HG03175 (cell line): ENCODE measurements at regions not wholly inside any gene's neighbourhood (a gene's known extent, or its start where the extent isn't known, plus 50 kb on each side); places are given as distances from the start of the nearest gene placed in this dataset.
"Not testable (repeated sequence)": the region's sequence is repeated elsewhere in the genome, so short reads cannot be mapped to it uniquely, and the experiment has no call there.

Source experiments
- ATAC-seq: cut with Tn5 transposase; IDR thresholded peaks from one replicate; pipeline ENCODE4 v1.9.1; 2021; ENCODE audit warnings: mild to moderate bottlenecking, moderate library complexity; ENCODE audit not compliant: unreplicated experiment

GRCh38 chr12:71385155-71385554 lies 54.4 kb upstream of the LGR5 start:
- ATAC-seq: no peak

GRCh38 chr12:71376711-71377355 lies 62.8 kb upstream of the LGR5 start:
- ATAC-seq: not testable (repeated sequence)

DNA sequence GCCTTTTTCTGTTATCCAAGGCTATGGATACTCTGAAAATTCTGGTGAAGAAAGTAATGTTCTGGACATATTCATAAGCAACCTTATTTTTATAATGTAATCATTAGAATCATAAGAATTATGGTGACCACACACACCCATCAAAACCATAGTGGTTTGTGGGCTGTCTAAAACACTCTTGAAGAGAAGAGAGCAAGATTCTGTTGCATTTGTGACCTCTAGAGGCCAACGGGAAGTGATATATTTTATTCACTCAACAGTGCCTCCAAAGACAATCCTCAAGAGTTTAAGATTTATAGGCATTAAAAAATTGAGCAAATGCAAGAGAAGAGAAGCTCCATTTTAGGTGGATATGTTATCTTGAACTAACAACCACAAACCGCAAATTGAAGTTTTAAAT lies 68.5 kb upstream of the LGR5 start:
- ATAC-seq: no peak

DNA sequence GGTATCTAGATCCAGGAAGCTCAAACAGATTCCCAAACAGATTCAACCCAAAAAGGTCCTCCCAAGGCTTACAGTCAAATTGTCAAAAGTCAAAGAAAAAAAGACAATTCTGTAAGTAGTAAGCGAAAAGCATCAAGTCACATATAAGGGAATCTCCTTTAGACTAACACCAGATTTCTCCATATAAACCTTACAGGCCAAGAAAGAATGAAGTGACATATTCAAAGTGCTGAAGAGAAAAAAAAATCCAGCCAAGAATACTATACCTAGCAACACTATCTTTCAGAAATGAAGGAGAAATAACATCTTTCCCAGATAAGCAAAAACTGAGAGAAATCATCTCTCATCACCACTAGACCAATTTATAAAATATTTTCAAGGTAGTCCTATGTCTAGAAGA lies 79.6 kb upstream of the LGR5 start:
- ATAC-seq: no peak

DNA sequence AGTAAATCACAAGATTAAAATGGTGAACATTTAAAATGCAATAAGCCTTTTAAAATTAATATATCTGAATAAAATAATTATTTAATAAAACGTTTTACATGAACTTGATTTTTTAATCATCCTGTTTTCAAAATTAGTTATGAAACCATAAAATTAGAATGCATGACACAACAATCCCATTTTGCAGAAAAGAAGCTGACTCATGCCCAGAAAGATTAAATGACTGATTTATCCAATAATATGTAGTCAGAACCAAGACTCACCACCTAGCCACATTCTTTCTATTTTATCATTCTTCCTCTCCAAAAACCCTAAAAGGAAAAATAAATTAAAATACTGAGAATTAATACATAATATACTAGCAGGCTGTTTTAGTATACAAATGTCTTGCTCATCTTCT lies 83.0 kb upstream of the LGR5 start:
- ATAC-seq: no peak

DNA sequence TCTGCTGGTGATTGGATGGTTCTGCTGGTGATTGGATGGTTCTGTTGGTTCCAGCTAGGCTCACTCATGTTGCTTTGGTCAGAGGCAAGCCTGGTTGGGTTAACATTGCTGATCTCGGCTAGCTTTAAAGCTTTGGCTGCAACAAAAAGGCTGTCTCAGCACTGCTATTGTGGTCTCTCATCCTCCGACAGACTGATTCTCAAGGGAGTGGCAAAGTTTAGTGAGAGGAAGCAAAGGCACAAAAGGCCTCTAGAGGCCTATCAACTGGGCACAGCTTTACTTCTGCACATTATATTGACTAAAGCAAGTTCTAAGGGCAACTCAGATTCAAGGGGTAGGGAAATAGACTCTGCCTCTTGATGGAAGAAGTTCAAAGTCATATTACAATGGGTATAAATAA lies 84.7 kb upstream of the LGR5 start:
- ATAC-seq: no peak

DNA sequence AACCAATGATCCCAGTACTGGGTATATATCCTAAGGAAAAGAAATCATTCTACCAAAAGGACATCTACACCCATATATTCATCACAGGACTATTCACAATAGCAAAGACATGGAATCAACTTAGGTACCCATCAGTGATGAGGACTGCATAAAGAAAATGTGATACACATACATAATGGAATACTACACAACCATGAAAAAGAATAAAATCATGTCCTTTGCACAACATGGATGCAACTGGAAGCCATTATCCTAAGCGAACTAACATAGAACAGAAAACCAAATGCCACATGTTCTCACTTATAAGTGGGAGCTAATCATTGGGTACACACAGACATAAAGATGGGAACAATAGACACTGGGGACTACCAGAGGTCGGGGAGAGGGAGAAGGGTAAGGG lies 86.0 kb upstream of the LGR5 start:
- ATAC-seq: no peak

- ATAC-seq: no peak
Observed at GRCh38 chr12:71349950-71350349, 89.6 kb upstream of the LGR5 start.

DNA sequence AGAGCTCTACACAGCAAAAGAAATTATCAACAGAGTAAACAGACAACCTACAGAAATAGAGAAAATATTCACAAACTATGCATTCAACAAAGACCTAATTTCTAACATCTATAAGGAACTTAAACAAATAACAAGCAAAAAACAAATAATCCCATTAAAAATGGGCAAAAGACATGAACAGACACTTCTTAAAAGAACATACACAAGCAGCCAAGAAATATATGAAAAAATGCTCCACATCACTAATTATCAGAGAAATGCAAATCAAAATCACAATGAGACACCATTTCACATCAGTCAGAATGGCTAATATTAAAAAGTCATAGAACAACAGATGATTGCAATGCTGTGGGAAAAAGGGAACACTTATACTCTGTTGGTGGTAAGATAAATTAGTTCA lies 100.7 kb upstream of the LGR5 start:
- no peak for ATAC-seq

GRCh38 chr12:71335963-71336257 lies 103.7 kb upstream of the LGR5 start:
- ATAC-seq: no peak

DNA sequence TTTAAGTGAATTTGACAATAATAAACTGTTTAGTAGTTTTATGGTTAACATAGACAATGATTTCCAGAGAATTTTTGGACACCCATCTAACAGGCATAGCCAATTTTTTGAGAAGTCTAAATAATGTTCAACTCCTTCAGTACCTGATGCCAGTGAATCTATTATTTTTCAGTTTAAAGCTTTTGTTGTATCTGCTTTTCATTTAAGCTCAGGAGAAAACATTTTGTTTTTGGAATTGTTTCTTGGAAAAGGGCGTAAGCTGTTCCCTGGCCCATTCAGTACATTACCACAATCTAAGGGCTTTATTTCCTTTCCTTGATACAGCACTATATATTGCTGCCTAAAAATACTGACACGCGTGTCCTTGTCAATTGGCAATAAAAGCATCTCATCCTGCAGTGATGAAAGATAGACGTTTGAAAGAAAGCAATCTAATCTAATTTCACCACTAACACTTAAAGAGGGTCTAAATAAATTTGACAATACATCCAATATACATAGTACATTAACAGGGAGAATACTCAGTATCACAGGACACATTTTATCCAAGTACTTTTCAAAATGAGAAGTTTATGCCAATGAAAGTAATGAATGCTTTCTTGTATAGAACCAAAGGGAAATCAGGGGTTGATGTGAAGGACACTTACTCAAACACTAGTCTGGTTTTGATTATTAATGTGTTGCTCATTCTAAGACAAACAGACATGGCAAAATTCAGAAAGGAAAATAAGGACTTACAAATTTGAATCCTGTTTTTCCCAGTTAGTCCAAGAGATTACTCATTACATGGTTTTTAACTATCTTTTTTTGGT lies 104.2 kb upstream of the LGR5 start:
- ATAC-seq: no peak

- ATAC-seq: no peak
Observed at GRCh38 chr12:71333418-71333817, 106.2 kb upstream of the LGR5 start.

DNA sequence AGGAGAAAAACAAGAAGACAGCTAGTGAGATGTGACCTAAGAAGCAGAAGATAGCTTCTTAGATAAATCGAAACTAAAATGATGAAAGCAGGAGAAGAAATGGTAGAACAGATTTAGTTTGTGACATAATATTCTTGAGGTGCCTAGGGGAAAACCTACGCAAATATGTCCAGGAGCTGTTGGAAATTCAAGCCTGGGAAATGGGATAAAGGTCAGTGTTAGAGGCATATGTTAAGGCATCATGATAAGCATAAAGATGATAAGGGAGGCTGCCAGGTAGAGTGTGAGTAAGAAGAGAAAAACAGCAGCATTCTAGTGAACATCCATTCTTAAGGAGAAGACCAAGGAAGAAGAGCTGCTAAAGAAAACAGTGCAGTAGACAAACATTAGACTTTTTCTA lies 109.6 kb upstream of the LGR5 start:
- no peak for ATAC-seq

DNA sequence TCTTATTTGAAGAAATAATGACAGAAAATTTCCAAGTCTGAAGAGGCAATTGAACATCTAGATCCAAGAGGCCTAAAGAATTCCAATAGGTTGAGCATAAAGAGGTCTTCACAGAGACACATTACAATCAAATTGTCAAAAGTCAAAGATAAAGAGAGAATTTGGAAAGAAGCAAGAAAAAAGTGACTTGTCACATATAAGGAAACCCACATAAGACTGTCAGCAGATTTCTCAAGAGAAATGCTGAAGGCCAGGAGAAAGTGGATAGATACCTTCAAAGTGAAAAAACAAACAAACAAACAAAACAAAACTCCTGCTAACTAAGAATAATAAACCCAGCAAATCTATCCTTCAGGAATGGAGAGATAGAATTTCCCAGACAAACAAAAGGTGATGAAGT lies 118.1 kb upstream of the LGR5 start:
- ATAC-seq: no peak

GRCh38 chr12:71321130-71321529 lies 118.5 kb upstream of the LGR5 start:
- no peak for ATAC-seq

DNA sequence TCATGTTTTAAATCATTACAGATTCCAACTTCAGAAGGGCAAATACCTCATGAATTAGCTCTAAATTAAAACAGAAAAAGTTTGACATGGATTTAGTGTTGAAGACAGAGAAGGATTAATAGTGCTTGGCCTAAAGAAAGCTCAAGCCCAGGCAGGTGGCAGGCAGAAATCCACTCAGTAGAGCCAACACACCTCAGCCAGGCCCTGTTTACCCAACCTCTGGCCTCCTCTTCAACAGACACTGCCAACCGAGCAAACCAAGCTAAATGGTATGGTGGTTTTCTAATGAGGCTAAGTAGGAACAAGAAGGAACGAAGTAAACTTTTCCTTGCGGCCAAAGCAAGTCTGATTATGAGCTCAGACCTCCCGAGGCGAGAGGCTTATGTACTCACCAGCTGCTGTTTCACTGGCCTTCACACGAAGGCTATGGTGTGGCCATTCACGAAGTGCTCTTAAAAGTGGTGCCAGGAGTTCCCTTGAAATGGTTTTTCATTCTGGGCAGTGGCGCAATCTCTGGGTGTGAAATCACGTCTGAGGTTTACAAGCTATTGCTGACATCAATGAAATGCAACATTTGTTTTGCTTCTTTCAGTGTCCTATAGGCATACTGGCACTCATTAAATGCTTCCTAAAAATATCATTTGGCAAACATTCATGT lies 124.1 kb upstream of the LGR5 start:
- no peak for ATAC-seq

GRCh38 chr12:71312768-71313403 lies 126.7 kb upstream of the LGR5 start:
- no peak for ATAC-seq

DNA sequence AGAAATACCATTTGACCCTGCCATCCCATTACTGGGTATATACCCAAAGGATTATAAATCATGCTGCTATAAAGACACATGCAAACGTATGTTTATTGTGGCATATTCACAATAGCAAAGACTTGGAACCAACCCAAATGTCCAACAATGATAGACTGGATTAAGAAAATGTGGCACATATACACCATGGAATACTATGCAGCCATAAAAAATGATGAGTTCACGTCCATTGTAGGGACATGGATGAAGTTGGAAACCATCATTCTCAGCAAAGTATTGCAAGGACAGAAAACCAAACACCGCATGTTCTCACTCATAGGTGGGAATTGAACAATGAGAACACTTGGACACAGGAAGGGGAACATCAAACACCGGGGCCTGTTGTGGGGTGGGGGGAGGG lies 128.0 kb upstream of the LGR5 start:
- not testable (repeated sequence) for ATAC-seq

- no peak for ATAC-seq
Observed at GRCh38 chr12:71306808-71307207, 132.8 kb upstream of the LGR5 start.

- ATAC-seq: no peak
Observed at GRCh38 chr12:71304306-71304705, 135.3 kb upstream of the LGR5 start.

GRCh38 chr12:71303199-71303598 lies 136.4 kb upstream of the LGR5 start:
- no peak for ATAC-seq
